ENCODE measurements at regions not wholly inside any gene's neighbourhood (a gene's known extent, or its start where the extent isn't known, plus 50 kb on each side); places are given as distances from the start of the nearest gene placed in this dataset.

DNA sequence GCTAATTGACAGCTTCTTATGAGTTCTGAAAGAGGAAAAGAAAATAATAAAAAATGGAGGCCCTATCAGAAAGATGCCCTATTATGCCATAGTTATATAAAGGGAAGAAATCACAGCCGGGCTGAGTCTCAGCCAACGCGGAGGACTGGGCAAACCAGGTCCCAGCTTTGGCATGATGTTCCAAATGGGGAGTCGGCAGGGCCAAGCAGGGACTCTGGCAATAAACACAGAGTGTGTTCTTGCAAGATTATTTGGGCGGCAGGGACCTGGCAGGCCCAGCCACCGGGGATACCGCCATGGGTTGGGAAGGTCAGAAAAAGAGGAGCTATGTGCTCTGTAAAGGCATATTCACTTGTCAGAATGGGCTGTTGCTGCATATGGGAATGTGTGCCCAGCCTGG lies 694.9 kb downstream of the BCL11A start:
- H3K27ac ChIP-seq, result no peak overlapping the region
- H3K4me1 ChIP-seq (ENCODE audit: low read depth), result no peaks in the 10 kb centered on the region
- no peak for DNase-seq (ENCODE audit: low read depth in 1 of 2, low spot score in 1 of 2)
- no peak overlapping the region for H3K4me3 ChIP-seq
- H3K27me3 ChIP-seq, result no peaks in the 10 kb centered on the region
- no peaks in the 10 kb centered on the region for H3K9me3 ChIP-seq (ENCODE audit: low read depth)
- TF ChIP-seq, protein P1, sequence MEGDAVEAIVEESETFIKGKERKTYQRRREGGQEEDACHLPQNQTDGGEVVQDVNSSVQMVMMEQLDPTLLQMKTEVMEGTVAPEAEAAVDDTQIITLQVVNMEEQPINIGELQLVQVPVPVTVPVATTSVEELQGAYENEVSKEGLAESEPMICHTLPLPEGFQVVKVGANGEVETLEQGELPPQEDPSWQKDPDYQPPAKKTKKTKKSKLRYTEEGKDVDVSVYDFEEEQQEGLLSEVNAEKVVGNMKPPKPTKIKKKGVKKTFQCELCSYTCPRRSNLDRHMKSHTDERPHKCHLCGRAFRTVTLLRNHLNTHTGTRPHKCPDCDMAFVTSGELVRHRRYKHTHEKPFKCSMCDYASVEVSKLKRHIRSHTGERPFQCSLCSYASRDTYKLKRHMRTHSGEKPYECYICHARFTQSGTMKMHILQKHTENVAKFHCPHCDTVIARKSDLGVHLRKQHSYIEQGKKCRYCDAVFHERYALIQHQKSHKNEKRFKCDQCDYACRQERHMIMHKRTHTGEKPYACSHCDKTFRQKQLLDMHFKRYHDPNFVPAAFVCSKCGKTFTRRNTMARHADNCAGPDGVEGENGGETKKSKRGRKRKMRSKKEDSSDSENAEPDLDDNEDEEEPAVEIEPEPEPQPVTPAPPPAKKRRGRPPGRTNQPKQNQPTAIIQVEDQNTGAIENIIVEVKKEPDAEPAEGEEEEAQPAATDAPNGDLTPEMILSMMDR (IDR thresholded peaks at IDR 0.05; ENCODE audit: low read depth, low read length), result no peak
- no peaks in the 10 kb centered on the region for H3K36me3 ChIP-seq

GRCh38 chr2:59857109-59857508 lies 696.3 kb downstream of the BCL11A start:
- Histone ChIP-seq H3K27ac (no peak overlapping the region), H3K4me3 (no peak overlapping the region), H3K9me3 (ENCODE audit: low read depth) (no peaks in the 10 kb centered on the region), H3K27me3 (no peaks in the 10 kb centered on the region), H3K36me3 (no peaks in the 10 kb centered on the region), H3K4me1 (ENCODE audit: low read depth) (no peaks in the 10 kb centered on the region)
- no peak for DNase-seq (ENCODE audit: low read depth in 1 of 2, low spot score in 1 of 2)
- TF ChIP-seq, protein P1 (IDR thresholded peaks at IDR 0.05; ENCODE audit: low read depth, low read length), result no peak

- H3K27me3 ChIP-seq, result no peaks in the 10 kb centered on the region
- TF ChIP-seq, protein P1 (IDR thresholded peaks at IDR 0.05; ENCODE audit: low read depth, low read length), result no peak
Observed at GRCh38 chr2:59856391-59856790, 697.1 kb downstream of the BCL11A start.

GRCh38 chr2:59853032-59853431 lies 700.4 kb downstream of the BCL11A start:
- DNase-seq (ENCODE audit: low read depth in 1 of 2, low spot score in 1 of 2), result no peak
- Histone ChIP-seq H3K9me3 (ENCODE audit: low read depth) (peaks cover 2% of the 10 kb centered on the region), H3K27me3 (no peaks in the 10 kb centered on the region), H3K4me1 (ENCODE audit: low read depth) (no peaks in the 10 kb centered on the region), H3K4me3 (no peak overlapping the region), H3K36me3 (no peaks in the 10 kb centered on the region), H3K27ac (no peak overlapping the region)
- TF ChIP-seq, protein P1 (IDR thresholded peaks at IDR 0.05; ENCODE audit: low read depth, low read length), result no peak

More at GRCh38 chr2:59856391-59856790, 697.1 kb downstream of the BCL11A start:
- H3K9me3 ChIP-seq (ENCODE audit: low read depth), result no peaks in the 10 kb centered on the region
- no peaks in the 10 kb centered on the region for H3K4me1 ChIP-seq (ENCODE audit: low read depth)
- H3K27ac ChIP-seq, result no peak overlapping the region
- DNase-seq (ENCODE audit: low read depth in 1 of 2, low spot score in 1 of 2), result no peak
- no peak overlapping the region for H3K4me3 ChIP-seq
- H3K36me3 ChIP-seq, result no peaks in the 10 kb centered on the region

GRCh38 chr2:59851836-59852475 lies 701.5 kb downstream of the BCL11A start:
- H3K27me3 ChIP-seq, result no peaks in the 10 kb centered on the region
- no peaks in the 10 kb centered on the region for H3K36me3 ChIP-seq
- no peak overlapping the region for H3K4me3 ChIP-seq
- DNase-seq (ENCODE audit: low read depth in 1 of 2, low spot score in 1 of 2), result peak in 1 of 2 donors; percentile 9
- TF ChIP-seq, protein P1 (IDR thresholded peaks at IDR 0.05; ENCODE audit: low read depth, low read length), result no peak
- no peaks in the 10 kb centered on the region for H3K4me1 ChIP-seq (ENCODE audit: low read depth)
- peaks cover 2% of the 10 kb centered on the region for H3K9me3 ChIP-seq (ENCODE audit: low read depth)
- no peak overlapping the region for H3K27ac ChIP-seq
